Right ventricle myocardium superior (tissue), 1 donor: ENCODE measurements at regions not wholly inside any gene's neighbourhood (a gene's known extent, or its start where the extent isn't known, plus 50 kb on each side); places are given as distances from the start of the nearest gene placed in this dataset.
"Not testable (repeated sequence)": the region's sequence is repeated elsewhere in the genome, so short reads cannot be mapped to it uniquely, and the experiment has no call there.

Experiments
- ATAC-seq: fragments of 200-7000 bp; cut with Tn5 transposase; one replicate; pipeline ENCODE4 v1.9.1; 2020; ENCODE audit warnings: mild to moderate bottlenecking; ENCODE audit not compliant: poor library complexity
- DNase-seq: peaks from one replicate; pipeline ENCODE4 v3.0.0-alpha.2; 2020
- intact Hi-C: fragments of 100-400 bp; cut with DNase I; formaldehyde crosslinking; loops from one replicate; pipeline ENCODE4 v1.11.2; 2022
- donor health status: DM: no; HTN: yes; CAD: no; lungs with severe emphysema.

DNA sequence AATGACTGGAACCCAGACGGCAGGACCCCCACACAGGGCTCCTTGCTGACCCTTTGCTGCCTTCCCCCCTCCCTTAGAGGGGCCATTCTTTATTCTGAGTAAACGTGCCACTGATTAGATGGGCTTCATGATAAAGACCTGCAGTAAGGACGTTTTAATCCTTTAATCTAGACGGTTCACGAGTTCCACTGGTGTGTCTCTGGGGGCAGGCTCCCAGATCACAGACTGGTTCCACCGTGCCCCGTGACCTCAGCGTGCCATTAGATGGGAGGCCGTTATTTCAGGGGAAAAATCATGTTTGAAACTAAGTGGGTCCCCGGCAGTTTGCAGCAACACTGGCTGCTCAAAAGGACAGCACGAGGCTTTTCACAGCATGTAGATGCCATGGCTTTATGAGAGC is 246.9 kb upstream of the PLGLB2 start:
- intact Hi-C loops, DNase-seq, ATAC-seq: not testable (repeated sequence)

DNA sequence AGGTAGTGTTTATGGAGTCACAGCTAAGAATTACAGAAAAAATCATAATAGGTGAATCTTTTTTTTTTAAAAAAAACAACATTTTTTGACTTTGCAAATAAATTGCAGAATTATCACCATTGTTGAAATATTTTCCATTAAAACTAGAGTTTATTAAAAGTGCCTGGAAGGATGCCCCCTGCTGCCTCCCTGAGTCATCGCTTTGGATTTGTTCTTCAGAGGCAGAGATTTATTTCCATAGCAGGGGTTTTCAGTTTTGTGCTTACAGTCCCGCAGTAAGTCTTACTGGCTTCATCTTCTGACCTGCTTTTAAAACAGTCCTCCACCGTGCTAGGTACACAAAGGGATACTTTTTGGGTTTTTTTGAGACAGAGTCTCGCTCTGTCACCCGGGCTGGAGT is 244.9 kb upstream of the PLGLB2 start:
- DNase-seq, intact Hi-C loops, ATAC-seq: not testable (repeated sequence)

DNA sequence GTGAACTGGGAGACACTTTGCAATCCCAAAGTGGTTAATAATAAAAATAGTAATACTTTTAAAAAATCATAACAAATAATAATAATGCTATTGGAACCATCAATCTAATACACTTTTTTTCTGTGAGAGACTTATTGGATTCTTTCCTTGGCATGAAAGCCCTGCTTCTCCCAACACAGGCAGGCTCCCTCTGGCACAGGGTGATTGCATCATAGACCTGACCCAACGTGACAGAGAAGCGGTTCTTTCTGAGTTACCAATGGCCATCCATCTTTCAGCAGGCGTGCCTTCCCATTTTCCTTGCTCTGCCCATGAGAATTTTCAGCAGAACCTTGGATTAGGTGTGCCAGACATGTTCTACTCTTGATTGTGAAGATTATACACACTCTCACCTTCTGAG is 242.6 kb upstream of the PLGLB2 start:
- DNase-seq, intact Hi-C loops, ATAC-seq: not testable (repeated sequence)

DNA sequence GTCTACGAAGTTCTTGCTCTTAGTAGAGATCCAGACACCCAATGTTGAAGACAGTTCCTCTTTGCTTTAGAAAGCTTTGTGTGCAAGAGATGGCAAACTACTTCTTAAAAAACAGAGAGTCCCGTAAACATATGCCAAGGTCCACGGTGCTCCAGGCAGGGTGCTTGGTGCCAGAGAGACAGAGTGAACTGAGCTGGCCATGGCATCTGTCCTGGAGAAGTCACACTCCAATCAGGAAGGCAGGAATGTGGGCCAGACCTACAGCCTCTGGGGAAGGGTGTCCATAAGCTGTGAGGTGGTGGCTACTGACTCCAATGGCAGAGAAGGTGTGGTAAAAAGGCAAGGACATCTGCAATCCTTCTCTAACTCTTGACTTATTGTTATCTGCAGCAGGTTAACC is 242.0 kb upstream of the PLGLB2 start:
- intact Hi-C loops, DNase-seq: not testable (repeated sequence)

GRCh38 chr2:87507378-87508348 is 240.2 kb upstream of the PLGLB2 start:
- intact Hi-C loops, DNase-seq: not testable (repeated sequence)
- ATAC-seq, result peak; percentile 82

More for the DNA sequence above, 242.0 kb upstream of the PLGLB2 start:
- ATAC-seq, result peak; percentile 59

GRCh38 chr2:87511195-87511778 is 236.6 kb upstream of the PLGLB2 start:
- intact Hi-C loops, DNase-seq, ATAC-seq: not testable (repeated sequence)

- DNase-seq, ATAC-seq, intact Hi-C loops: not testable (repeated sequence)
Measured at GRCh38 chr2:87512864-87513530, 234.9 kb upstream of the PLGLB2 start.

DNA sequence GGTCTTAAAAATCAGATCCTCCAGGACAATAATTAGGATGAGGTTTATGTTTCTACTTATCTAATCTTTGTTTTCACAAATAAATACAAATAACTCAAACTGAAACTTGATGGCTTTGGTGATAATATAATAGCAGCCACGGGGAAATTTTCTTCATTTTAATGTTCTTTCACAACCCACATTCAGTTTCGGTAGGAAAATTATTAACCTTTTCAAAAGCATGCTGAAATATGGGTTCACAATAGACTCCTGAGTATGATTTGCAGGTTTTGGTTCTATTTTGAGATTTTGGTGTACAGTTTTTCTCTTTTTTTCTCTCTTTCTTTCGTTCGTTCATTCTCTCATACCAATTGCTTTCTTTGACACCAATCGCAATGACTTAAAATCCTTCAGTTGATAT is 233.9 kb upstream of the PLGLB2 start:
- ATAC-seq, DNase-seq, intact Hi-C loops: not testable (repeated sequence)

GRCh38 chr2:87514515-87514914 is 233.4 kb upstream of the PLGLB2 start:
- intact Hi-C loops, ATAC-seq, DNase-seq: not testable (repeated sequence)

DNA sequence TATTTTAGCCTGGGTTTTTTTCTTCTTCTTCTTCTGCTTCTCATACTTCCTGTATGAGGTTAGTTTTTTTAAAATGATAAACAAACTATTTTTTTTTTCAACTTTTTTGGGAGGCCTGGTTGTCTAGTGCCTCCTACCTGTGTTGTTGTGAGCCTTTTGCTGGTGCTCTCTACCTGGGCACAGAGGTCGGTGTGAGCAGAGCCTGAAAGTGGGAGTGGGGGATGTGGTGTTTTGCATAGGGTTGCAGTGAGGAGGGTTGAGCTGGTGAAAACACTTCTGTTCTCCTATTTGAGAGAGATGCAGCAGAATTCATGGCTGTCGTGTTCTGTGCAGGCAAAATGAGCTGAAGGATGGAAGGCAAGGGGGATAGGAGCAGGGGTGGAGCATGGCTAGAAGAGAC is 232.7 kb upstream of the PLGLB2 start:
- DNase-seq, ATAC-seq, intact Hi-C loops: not testable (repeated sequence)

DNA sequence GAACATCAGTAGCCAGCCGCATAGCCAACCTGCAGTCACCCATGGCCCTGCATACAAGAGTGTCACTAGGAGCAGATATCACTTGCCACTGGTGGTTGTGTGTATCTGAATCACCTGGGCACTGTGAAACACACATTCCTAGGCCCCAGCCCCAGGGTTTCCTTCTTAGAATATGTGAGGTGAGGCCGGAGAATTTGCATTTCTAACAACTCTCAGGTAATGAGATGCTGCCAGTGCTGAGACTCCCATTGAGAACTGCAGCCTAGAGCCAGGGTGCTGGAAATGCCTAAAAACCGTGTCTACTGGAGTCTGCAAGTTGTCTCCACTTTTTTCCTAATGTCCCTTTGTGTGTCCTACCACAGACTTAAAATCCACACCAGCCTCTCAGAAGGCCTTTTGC is 232.0 kb upstream of the PLGLB2 start:
- ATAC-seq, DNase-seq, intact Hi-C loops: not testable (repeated sequence)

DNA sequence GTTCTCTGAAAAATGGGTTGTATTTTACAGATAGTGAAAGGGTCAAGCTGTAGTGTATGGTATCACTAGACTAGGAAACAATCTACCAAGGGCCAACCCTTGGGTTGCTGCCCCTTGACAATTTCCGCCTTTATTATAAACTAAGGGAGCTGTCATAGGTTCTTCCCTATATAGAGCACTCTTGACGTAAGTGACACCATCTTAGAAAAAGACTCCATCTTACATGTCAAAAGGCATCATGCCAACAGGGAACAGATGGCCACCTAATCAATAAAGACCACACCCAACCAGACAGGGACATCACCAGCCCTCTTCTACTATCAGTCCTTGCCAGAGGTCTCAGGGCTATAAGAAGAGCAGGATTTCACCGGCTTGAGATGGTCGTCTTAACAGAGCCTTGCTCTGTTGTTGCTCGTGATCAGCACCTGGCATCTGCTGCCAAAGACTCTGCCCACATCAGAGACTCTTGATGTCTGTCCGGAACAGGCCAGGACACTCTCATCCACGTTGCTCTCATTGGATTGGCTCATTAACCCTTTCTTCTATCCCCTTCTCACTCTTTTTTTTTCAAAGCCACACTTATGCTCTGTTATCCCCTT is 231.4 kb upstream of the PLGLB2 start:
- DNase-seq, intact Hi-C loops, ATAC-seq: not testable (repeated sequence)

- ATAC-seq, intact Hi-C loops, DNase-seq: not testable (repeated sequence)
Measured at GRCh38 chr2:87517438-87517837, 230.4 kb upstream of the PLGLB2 start.

- ATAC-seq, DNase-seq, intact Hi-C loops: not testable (repeated sequence)
Measured at GRCh38 chr2:87518066-87518465, 229.8 kb upstream of the PLGLB2 start.

- intact Hi-C loops, result not testable (repeated sequence)
Measured at GRCh38 chr2:87518547-87518946, 229.3 kb upstream of the PLGLB2 start.

DNA sequence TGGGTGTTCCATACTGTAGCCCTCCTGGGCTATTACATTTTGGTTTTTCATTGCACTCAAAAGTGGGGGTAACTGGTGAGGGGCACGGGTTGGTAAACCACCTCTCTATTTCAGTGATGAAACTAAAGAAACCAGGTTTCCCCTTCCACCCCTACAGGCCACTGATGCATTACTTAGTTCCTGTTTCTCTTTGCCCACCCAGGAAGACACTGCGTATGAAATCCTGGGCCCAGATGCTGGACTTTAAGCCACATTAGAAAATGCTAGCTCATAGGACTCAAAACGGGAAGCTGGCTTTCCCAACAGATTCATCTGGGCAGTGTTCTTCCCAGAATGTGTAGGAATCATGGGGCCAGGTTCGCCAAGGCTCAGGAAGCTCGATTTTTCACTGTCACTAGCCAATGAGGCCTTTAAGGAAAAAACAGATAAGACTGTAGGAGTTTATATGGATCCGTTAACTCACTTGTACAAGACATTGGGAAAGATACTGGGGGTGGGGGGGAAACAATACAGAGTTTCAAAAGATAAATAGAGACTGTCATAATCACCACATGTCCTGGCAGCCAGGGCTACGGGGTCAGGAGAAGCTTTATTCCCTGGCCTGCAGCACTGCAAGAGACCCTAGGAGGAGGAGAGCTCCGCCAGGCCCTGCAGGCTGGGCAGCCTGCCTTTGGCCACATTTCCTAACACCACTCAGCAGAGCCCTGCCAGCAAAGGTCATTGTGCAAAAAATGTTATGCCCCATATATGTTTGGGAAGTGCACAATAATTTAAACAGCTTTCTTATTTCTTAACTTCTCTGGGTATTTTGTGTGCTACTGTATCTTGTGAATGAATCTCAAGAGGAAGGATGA is 228.5 kb upstream of the PLGLB2 start:
- DNase-seq, result peak; percentile 42
- peak; percentile 60 for ATAC-seq
- intact Hi-C loops, result not testable (repeated sequence)

More at GRCh38 chr2:87518547-87518946, 229.3 kb upstream of the PLGLB2 start:
- not testable (repeated sequence) for ATAC-seq, DNase-seq

- ATAC-seq, intact Hi-C loops: not testable (repeated sequence)
Measured at GRCh38 chr2:87521057-87521456, 226.8 kb upstream of the PLGLB2 start.

More at GRCh38 chr2:87521057-87521456, 226.8 kb upstream of the PLGLB2 start:
- DNase-seq, result not testable (repeated sequence)
